ENCODE measurements at regions not wholly inside any gene's neighbourhood (a gene's known extent, or its start where the extent isn't known, plus 50 kb on each side); places are given as distances from the start of the nearest gene placed in this dataset.

DNA sequence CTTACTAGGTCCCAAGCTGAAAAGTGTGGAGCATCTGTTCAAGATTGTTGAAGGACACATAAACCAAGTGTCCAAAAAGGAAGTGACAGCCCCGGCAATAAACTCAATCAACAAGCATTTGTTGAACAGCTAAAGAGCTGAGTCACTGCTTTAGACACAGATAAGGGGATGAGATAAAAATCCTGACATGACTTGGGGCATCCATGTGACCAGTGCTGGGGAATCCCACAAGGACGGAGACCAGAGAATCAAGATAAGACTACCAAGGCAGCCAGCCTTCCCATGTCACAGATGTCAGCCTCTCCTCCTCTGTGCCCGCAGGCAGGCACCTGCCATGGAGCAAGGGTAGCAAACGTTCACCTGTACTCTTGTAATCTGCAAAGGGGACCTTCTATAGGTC, 118.6 kb upstream of the KAZN start:
- Histone ChIP-seq H3K4me1 (ENCODE audit: control insufficient read depth, extremely low read depth, insufficient read depth, low read length) (peaks cover 13% of the 10 kb centered on the region), H3K9me3 (ENCODE audit: control insufficient read depth, low read depth, low read length) (peaks cover 2% of the 10 kb centered on the region), H3K27me3 (ENCODE audit: control insufficient read depth, extremely low read depth, insufficient read depth, low read length) (no peaks in the 10 kb centered on the region), H4K20me1 (ENCODE audit: control insufficient read depth, extremely low read depth, insufficient read depth, low read length) (no peaks in the 10 kb centered on the region), H2AFZ (ENCODE audit: control insufficient read depth, low read length) (no peak overlapping the region), H3K36me3 (ENCODE audit: control insufficient read depth in 2 of 2, extremely low read depth in 1 of 2, insufficient read depth in 2 of 2, low read length in 2 of 2) (no peaks in the 10 kb centered on the region), H3K79me2 (ENCODE audit: control insufficient read depth, insufficient read depth, low read length) (no peaks in the 10 kb centered on the region), H3K4me2 (ENCODE audit: control insufficient read depth, extremely low read depth, insufficient read depth, low read depth, low read length) (no peak overlapping the region), H3K27ac (ENCODE audit: control insufficient read depth, insufficient read depth, low read length) (no peak overlapping the region), H3K4me3 (ENCODE audit: control insufficient read depth in 2 of 3, extremely low read depth in 1 of 3, insufficient read depth in 2 of 3, low read depth in 1 of 3, low read length in 3 of 3) (no peak overlapping the region), H3K9me1 (ENCODE audit: control insufficient read depth, extremely low read depth, insufficient read depth, low read length) (no peaks in the 10 kb centered on the region), H3K9ac (ENCODE audit: control insufficient read depth, extremely low read depth, insufficient read depth, low read length) (no peak overlapping the region)
- peak; percentile 55 for FAIRE-seq
- TF ChIP-seq, protein P1, sequence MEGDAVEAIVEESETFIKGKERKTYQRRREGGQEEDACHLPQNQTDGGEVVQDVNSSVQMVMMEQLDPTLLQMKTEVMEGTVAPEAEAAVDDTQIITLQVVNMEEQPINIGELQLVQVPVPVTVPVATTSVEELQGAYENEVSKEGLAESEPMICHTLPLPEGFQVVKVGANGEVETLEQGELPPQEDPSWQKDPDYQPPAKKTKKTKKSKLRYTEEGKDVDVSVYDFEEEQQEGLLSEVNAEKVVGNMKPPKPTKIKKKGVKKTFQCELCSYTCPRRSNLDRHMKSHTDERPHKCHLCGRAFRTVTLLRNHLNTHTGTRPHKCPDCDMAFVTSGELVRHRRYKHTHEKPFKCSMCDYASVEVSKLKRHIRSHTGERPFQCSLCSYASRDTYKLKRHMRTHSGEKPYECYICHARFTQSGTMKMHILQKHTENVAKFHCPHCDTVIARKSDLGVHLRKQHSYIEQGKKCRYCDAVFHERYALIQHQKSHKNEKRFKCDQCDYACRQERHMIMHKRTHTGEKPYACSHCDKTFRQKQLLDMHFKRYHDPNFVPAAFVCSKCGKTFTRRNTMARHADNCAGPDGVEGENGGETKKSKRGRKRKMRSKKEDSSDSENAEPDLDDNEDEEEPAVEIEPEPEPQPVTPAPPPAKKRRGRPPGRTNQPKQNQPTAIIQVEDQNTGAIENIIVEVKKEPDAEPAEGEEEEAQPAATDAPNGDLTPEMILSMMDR (optimal IDR thresholded peaks at IDR 0.05 in 1 of 3, IDR thresholded peaks at IDR 0.05 in 1 of 3, conservative IDR thresholded peaks at IDR 0.05 in 1 of 3; ENCODE audit: extremely low read depth in 1 of 3, insufficient read depth in 2 of 3, low read length in 3 of 3): no peak
- TF ChIP-seq EZH2 (IDR thresholded peaks at IDR 0.05; ENCODE audit: low read length): no peak
- no peak for DNase-seq (ENCODE audit: low read depth, low spot score)
- dilution Hi-C loops (cut with MboI; ENCODE audit: extremely low pct_ligation_motif_present, low sequenced_read_pairs): no loop called here

DNA sequence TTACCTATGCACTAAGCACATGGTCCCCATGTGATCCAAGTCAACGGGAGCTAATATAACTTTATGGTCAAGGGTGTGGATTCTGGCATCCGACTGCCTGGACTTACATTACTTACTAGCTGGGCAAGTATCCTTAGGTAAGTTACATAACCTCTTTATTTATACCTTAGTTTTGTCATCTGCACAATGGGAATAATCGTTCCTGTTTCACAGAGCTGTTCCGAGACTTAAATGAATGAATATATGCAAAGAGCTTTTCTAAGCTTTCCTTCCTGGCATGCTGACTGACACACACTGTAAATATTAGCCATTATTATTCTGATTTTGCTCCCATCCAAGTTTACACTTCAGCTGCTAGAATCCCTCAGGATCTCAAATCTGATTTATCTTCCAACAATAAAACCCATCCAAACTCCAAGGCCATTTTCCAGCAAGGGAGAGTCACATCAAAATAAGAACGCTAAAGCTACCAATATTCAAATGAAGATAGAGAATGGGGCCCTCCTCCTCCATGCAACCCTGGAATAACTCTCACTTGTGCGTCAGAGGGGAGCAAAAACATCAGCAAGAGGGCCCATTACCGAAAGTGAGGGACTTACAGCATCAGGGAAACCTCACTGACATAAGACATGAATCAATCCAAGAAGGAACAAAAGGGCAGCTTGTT, 115.6 kb upstream of the KAZN start:
- H3K9me1 ChIP-seq (ENCODE audit: control insufficient read depth, extremely low read depth, insufficient read depth, low read length): no peaks in the 10 kb centered on the region
- H3K4me2 ChIP-seq (ENCODE audit: control insufficient read depth, extremely low read depth, insufficient read depth, low read depth, low read length): no peak overlapping the region
- dilution Hi-C loops (cut with MboI; ENCODE audit: extremely low pct_ligation_motif_present, low sequenced_read_pairs): no loop called here
- TF ChIP-seq, protein P1 (optimal IDR thresholded peaks at IDR 0.05 in 1 of 3, IDR thresholded peaks at IDR 0.05 in 1 of 3, conservative IDR thresholded peaks at IDR 0.05 in 1 of 3; ENCODE audit: extremely low read depth in 1 of 3, insufficient read depth in 2 of 3, low read length in 3 of 3): no peak
- no peak for TF ChIP-seq EZH2 (IDR thresholded peaks at IDR 0.05; ENCODE audit: low read length)
- no peak overlapping the region for H2AFZ ChIP-seq (ENCODE audit: control insufficient read depth, low read length)
- no peak overlapping the region for H3K9ac ChIP-seq (ENCODE audit: control insufficient read depth, extremely low read depth, insufficient read depth, low read length)
- no peak overlapping the region for H3K27ac ChIP-seq (ENCODE audit: control insufficient read depth, insufficient read depth, low read length)
- DNase-seq (ENCODE audit: low read depth, low spot score) (no peak), FAIRE-seq (no peak)
- no peaks in the 10 kb centered on the region for H3K27me3 ChIP-seq (ENCODE audit: control insufficient read depth, extremely low read depth, insufficient read depth, low read length)
- no peaks in the 10 kb centered on the region for H3K36me3 ChIP-seq (ENCODE audit: control insufficient read depth in 2 of 2, extremely low read depth in 1 of 2, insufficient read depth in 2 of 2, low read length in 2 of 2)
- no peak overlapping the region for H3K4me3 ChIP-seq (ENCODE audit: control insufficient read depth in 2 of 3, extremely low read depth in 1 of 3, insufficient read depth in 2 of 3, low read depth in 1 of 3, low read length in 3 of 3)
- no peaks in the 10 kb centered on the region for H3K79me2 ChIP-seq (ENCODE audit: control insufficient read depth, insufficient read depth, low read length)
- H3K4me1 ChIP-seq (ENCODE audit: control insufficient read depth, extremely low read depth, insufficient read depth, low read length): peaks cover 30% of the 10 kb centered on the region
- H4K20me1 ChIP-seq (ENCODE audit: control insufficient read depth, extremely low read depth, insufficient read depth, low read length): no peaks in the 10 kb centered on the region
- peaks cover 2% of the 10 kb centered on the region for H3K9me3 ChIP-seq (ENCODE audit: control insufficient read depth, low read depth, low read length)
